ENCODE measurements at regions not wholly inside any gene's neighbourhood (a gene's known extent, or its start where the extent isn't known, plus 50 kb on each side); places are given as distances from the start of the nearest gene placed in this dataset.

GRCh38 chr9:11328326-11328725, 715.5 kb upstream of the PTPRD start:
- Histone ChIP-seq H3K4me3 (no peak overlapping the region), H3K27me3 (no peaks in the 10 kb centered on the region), H3K27ac (no peak overlapping the region), H3K9me3 (no peaks in the 10 kb centered on the region), H3K4me1 (no peaks in the 10 kb centered on the region), H3K36me3 (no peaks in the 10 kb centered on the region)
- DNase-seq (ENCODE audit: low spot score in 2 of 2): no peak
- 67% methylated on average over 6 of the region's 6 CpGs for whole genome bisulfite sequencing
- TF ChIP-seq CTCF (IDR thresholded peaks at IDR 0.05): no peak
- TF ChIP-seq POLR2A (IDR thresholded peaks at IDR 0.05): no peak
- TF ChIP-seq EP300 (IDR thresholded peaks at IDR 0.05): no peak
- no peak for TF ChIP-seq POLR2AphosphoS5 (IDR thresholded peaks at IDR 0.05)

- Histone ChIP-seq H3K9me3 (no peaks in the 10 kb centered on the region), H3K4me3 (no peak overlapping the region), H3K27me3 (no peaks in the 10 kb centered on the region), H3K36me3 (no peaks in the 10 kb centered on the region), H3K27ac (no peak overlapping the region), H3K4me1 (no peaks in the 10 kb centered on the region)
- no peak for DNase-seq (ENCODE audit: low spot score in 2 of 2)
- TF ChIP-seq POLR2AphosphoS5 (IDR thresholded peaks at IDR 0.05) (no peak), CTCF (IDR thresholded peaks at IDR 0.05) (no peak), EP300 (IDR thresholded peaks at IDR 0.05) (no peak), POLR2A (IDR thresholded peaks at IDR 0.05) (no peak)
These were observed 722.2 kb upstream of the PTPRD start for GRCh38 chr9:11335011-11335410.

GRCh38 chr9:11338130-11338529, 725.3 kb upstream of the PTPRD start:
- Histone ChIP-seq H3K27me3 (no peaks in the 10 kb centered on the region), H3K4me3 (no peak overlapping the region), H3K4me1 (no peaks in the 10 kb centered on the region), H3K36me3 (no peaks in the 10 kb centered on the region), H3K27ac (no peak overlapping the region), H3K9me3 (no peaks in the 10 kb centered on the region)
- WGBS: 65% methylated on average over 1 of the region's 1 CpG
- TF ChIP-seq POLR2AphosphoS5 (IDR thresholded peaks at IDR 0.05): no peak
- no peak for TF ChIP-seq POLR2A (IDR thresholded peaks at IDR 0.05)
- no peak for TF ChIP-seq EP300 (IDR thresholded peaks at IDR 0.05)
- TF ChIP-seq CTCF (IDR thresholded peaks at IDR 0.05): no peak
- no peak for DNase-seq (ENCODE audit: low spot score in 2 of 2)

- DNase-seq (ENCODE audit: low spot score in 2 of 2): no peak
- H3K36me3 ChIP-seq: no peaks in the 10 kb centered on the region
- H3K27me3 ChIP-seq: no peaks in the 10 kb centered on the region
- no peaks in the 10 kb centered on the region for H3K4me1 ChIP-seq
- 70% methylated on average over 1 of the region's 1 CpG for WGBS
- no peak overlapping the region for H3K27ac ChIP-seq
- H3K9me3 ChIP-seq: no peaks in the 10 kb centered on the region
- no peak overlapping the region for H3K4me3 ChIP-seq
- TF ChIP-seq POLR2A (IDR thresholded peaks at IDR 0.05) (no peak), CTCF (IDR thresholded peaks at IDR 0.05) (no peak)
These were observed 727.9 kb upstream of the PTPRD start for GRCh38 chr9:11340654-11341053.

- TF ChIP-seq EP300 (IDR thresholded peaks at IDR 0.05) (no peak), POLR2A (IDR thresholded peaks at IDR 0.05) (no peak), POLR2AphosphoS5 (IDR thresholded peaks at IDR 0.05) (no peak), CTCF (IDR thresholded peaks at IDR 0.05) (no peak)
- Histone ChIP-seq H3K4me1 (no peaks in the 10 kb centered on the region), H3K4me3 (no peak overlapping the region), H3K27me3 (no peaks in the 10 kb centered on the region), H3K36me3 (no peaks in the 10 kb centered on the region), H3K27ac (no peak overlapping the region), H3K9me3 (no peaks in the 10 kb centered on the region)
- DNase-seq (ENCODE audit: low spot score in 2 of 2): no peak
These were observed 734.6 kb upstream of the PTPRD start for GRCh38 chr9:11347437-11347836.

Data from suprapubic skin (tissue), 4 donors.